ENCODE measurements at regions not wholly inside any gene's neighbourhood (a gene's known extent, or its start where the extent isn't known, plus 50 kb on each side); places are given as distances from the start of the nearest gene placed in this dataset.

GRCh38 chr20:51089840-51090239 lies 66.9 kb upstream of the KCNG1 start:
- TF ChIP-seq POLR2A (IDR thresholded peaks at IDR 0.05) = no peak
- TF ChIP-seq, protein P1, sequence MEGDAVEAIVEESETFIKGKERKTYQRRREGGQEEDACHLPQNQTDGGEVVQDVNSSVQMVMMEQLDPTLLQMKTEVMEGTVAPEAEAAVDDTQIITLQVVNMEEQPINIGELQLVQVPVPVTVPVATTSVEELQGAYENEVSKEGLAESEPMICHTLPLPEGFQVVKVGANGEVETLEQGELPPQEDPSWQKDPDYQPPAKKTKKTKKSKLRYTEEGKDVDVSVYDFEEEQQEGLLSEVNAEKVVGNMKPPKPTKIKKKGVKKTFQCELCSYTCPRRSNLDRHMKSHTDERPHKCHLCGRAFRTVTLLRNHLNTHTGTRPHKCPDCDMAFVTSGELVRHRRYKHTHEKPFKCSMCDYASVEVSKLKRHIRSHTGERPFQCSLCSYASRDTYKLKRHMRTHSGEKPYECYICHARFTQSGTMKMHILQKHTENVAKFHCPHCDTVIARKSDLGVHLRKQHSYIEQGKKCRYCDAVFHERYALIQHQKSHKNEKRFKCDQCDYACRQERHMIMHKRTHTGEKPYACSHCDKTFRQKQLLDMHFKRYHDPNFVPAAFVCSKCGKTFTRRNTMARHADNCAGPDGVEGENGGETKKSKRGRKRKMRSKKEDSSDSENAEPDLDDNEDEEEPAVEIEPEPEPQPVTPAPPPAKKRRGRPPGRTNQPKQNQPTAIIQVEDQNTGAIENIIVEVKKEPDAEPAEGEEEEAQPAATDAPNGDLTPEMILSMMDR (IDR thresholded peaks at IDR 0.05) = no peak
